ENCODE measurements at regions not wholly inside any gene's neighbourhood (a gene's known extent, or its start where the extent isn't known, plus 50 kb on each side); places are given as distances from the start of the nearest gene placed in this dataset.

GRCh38 chr2:188117706-188118105, 174.0 kb upstream of the GULP1 start:
- H3K4me3 Mint-ChIP-seq (ENCODE audit: unreplicated experiment), result no peak overlapping the region
- CTCF ChIA-PET, result no interaction called here
- no peaks in the 10 kb centered on the region for H3K27me3 Mint-ChIP-seq (ENCODE audit: insufficient read depth, unreplicated experiment)
- no peak overlapping the region for H3K27ac Mint-ChIP-seq (ENCODE audit: low read depth, unreplicated experiment)
- TF ChIP-seq CTCF (IDR thresholded peaks at IDR 0.05; ENCODE audit: unreplicated experiment), result no peak
- intact Hi-C loops (cut with micrococcal nuclease), result no loop called here
- no peak for DNase-seq (ENCODE audit: unreplicated experiment)
- no peaks in the 10 kb centered on the region for H3K4me1 Mint-ChIP-seq (ENCODE audit: insufficient read depth, unreplicated experiment)
- H3K9me3 Mint-ChIP-seq (ENCODE audit: unreplicated experiment), result no peaks in the 10 kb centered on the region
- POLR2A ChIA-PET, result no interaction called here
- no peaks in the 10 kb centered on the region for H3K36me3 Mint-ChIP-seq (ENCODE audit: insufficient read depth, unreplicated experiment)
- no TSS peak for BruUV-seq (replicated peaks)

- Mint-ChIP-seq H3K27me3 (ENCODE audit: insufficient read depth, unreplicated experiment) (no peaks in the 10 kb centered on the region), H3K36me3 (ENCODE audit: insufficient read depth, unreplicated experiment) (no peaks in the 10 kb centered on the region)
- no peak for DNase-seq (ENCODE audit: unreplicated experiment)
These were observed 173.2 kb upstream of the GULP1 start for GRCh38 chr2:188118431-188118830.

GRCh38 chr2:188119112-188119838, 172.4 kb upstream of the GULP1 start:
- no peak overlapping the region for H3K4me3 Mint-ChIP-seq (ENCODE audit: unreplicated experiment)
- H3K36me3 Mint-ChIP-seq (ENCODE audit: insufficient read depth, unreplicated experiment), result no peaks in the 10 kb centered on the region
- no peaks in the 10 kb centered on the region for H3K4me1 Mint-ChIP-seq (ENCODE audit: insufficient read depth, unreplicated experiment)
- DNase-seq (ENCODE audit: unreplicated experiment), result no peak
- TF ChIP-seq CTCF (IDR thresholded peaks at IDR 0.05; ENCODE audit: unreplicated experiment), result no peak
- intact Hi-C loops (cut with micrococcal nuclease), result no loop called here
- CTCF ChIA-PET, result interaction anchor here (0.5 kb wide), 1 partner anchor 54 kb away, joined by 3 read pairs; no protein-coding TSS in a partner anchor
- no peaks in the 10 kb centered on the region for H3K27me3 Mint-ChIP-seq (ENCODE audit: insufficient read depth, unreplicated experiment)
- no peaks in the 10 kb centered on the region for H3K9me3 Mint-ChIP-seq (ENCODE audit: unreplicated experiment)
- no peak overlapping the region for H3K27ac Mint-ChIP-seq (ENCODE audit: low read depth, unreplicated experiment)
- BruUV-seq (replicated peaks), result no TSS peak
- POLR2A ChIA-PET, result no interaction called here

More at GRCh38 chr2:188118431-188118830, 173.2 kb upstream of the GULP1 start:
- no peak overlapping the region for H3K4me3 Mint-ChIP-seq (ENCODE audit: unreplicated experiment)
- H3K4me1 Mint-ChIP-seq (ENCODE audit: insufficient read depth, unreplicated experiment), result no peaks in the 10 kb centered on the region
- no peaks in the 10 kb centered on the region for H3K9me3 Mint-ChIP-seq (ENCODE audit: unreplicated experiment)
- H3K27ac Mint-ChIP-seq (ENCODE audit: low read depth, unreplicated experiment), result no peak overlapping the region
- no TSS peak for BruUV-seq (replicated peaks)
- POLR2A ChIA-PET, result no interaction called here
- intact Hi-C loops (cut with micrococcal nuclease), result no loop called here
- CTCF ChIA-PET, result interaction anchor here (0.6 kb wide), 1 partner anchor 40 kb away, joined by 3 read pairs; no protein-coding TSS in a partner anchor
- no peak for TF ChIP-seq CTCF (IDR thresholded peaks at IDR 0.05; ENCODE audit: unreplicated experiment)

GRCh38 chr2:188122985-188123384, 168.7 kb upstream of the GULP1 start:
- no TSS peak for BruUV-seq (replicated peaks)
- intact Hi-C loops (cut with micrococcal nuclease), result no loop called here

More at GRCh38 chr2:188122985-188123384, 168.7 kb upstream of the GULP1 start:
- peak overlapping the region; percentile 64 for H3K4me3 Mint-ChIP-seq (ENCODE audit: unreplicated experiment)
- no peak overlapping the region for H3K27ac Mint-ChIP-seq (ENCODE audit: low read depth, unreplicated experiment)
- H3K27me3 Mint-ChIP-seq (ENCODE audit: insufficient read depth, unreplicated experiment), result no peaks in the 10 kb centered on the region
- H3K4me1 Mint-ChIP-seq (ENCODE audit: insufficient read depth, unreplicated experiment), result no peaks in the 10 kb centered on the region
- ChIA-PET POLR2A (interaction anchor here (1.5 kb wide), 1 partner anchor 169 kb away, joined by 6 read pairs; the partner anchor contains the start of gene GULP1), CTCF (interaction anchor here (0.6 to 0.9 kb wide), 3 partner anchors 15 to 178 kb away, joined by 3 to 8 read pairs (median 3); no protein-coding TSS in a partner anchor)
- DNase-seq (ENCODE audit: unreplicated experiment), result no peak
- no peak for TF ChIP-seq CTCF (IDR thresholded peaks at IDR 0.05; ENCODE audit: unreplicated experiment)
- H3K36me3 Mint-ChIP-seq (ENCODE audit: insufficient read depth, unreplicated experiment), result no peaks in the 10 kb centered on the region
- H3K9me3 Mint-ChIP-seq (ENCODE audit: unreplicated experiment), result no peaks in the 10 kb centered on the region

Data from MCF 10A (cell line).